SKM-1 (cell line): ENCODE measurements at regions not wholly inside any gene's neighbourhood (a gene's known extent, or its start where the extent isn't known, plus 50 kb on each side); places are given as distances from the start of the nearest gene placed in this dataset.

Source experiments
- DNase-seq: peaks from one replicate; lab custom pipeline; 2025; ENCODE audit not compliant: unreplicated experiment; lab: John Stamatoyannopoulos, UW

DNA sequence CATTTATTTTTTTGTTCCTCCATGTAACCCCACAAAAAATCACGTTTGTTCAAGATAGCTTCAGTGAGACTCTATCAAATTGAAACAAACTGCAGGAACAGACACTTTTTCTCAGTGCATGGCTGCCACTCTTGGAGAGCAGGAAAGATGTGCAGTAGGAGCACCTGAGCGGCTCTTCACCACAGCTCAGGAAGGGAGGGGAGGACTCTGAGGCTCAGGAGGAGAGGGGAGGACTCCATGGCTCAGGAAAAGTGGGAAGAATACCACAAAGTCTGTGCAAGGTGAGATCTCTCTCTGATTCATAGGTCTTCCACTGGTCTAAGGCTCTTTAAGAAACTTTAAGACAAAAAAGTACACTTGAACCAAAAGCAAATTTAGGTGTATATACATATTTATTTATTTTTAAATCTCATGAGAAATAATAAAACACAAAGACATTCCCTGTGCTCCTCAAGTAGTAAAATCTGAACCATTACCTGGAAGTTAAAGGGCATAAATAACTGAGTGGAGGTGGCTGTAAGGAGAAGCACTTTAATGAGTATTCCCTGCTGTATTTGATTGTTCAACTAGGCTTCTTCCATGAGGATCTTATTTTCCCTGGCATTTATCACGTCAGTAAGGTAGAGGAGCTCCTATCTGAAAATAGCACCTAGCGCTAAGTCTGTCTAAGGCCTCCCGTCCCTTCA, 69.2 kb upstream of the CCN6 start:
- no peak for DNase-seq

DNA sequence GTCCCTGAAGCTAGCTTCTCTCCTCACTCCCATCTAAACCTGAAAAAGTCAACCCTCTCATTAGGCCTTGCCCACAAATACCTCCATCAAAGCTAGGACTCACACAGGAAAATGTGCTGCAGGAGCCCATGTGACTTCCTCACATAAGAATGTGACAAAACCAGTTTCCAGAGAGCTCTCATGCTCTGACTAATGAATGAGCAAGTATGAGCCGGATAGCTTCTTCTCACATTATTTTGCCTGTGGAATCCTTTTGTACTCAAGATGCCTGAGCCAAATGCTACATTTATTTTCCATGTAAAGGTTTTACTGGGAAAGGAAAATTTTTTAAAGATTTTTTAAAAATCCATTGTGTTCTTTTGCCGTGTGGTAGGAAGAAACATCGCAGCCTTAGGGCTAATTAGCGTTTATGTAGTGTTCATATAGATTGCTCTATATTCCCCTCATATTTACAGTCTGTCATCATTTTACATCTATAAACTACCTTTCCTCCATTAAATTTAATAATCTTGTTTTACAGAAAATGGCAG, 68.6 kb upstream of the CCN6 start:
- DNase-seq, result no peak

DNA sequence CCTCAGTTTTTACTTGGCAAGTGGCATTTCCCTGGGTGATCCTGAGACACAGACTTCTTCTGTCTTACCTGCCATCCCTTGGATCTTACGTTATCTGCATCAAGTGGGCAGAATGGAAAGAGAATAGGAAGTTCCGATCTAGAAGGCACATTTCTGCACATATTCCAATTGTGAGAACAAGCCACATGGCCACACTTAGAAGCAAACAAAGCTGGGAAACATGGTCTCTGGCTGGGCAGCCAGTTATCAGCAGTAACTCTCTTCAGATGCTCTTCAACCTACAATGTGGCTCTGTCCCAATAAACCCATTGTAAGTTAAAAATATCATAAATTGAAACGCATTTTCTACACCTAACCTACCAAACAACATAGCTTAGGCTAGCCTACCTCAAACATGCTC, 67.3 kb upstream of the CCN6 start:
- DNase-seq, result no peak

DNA sequence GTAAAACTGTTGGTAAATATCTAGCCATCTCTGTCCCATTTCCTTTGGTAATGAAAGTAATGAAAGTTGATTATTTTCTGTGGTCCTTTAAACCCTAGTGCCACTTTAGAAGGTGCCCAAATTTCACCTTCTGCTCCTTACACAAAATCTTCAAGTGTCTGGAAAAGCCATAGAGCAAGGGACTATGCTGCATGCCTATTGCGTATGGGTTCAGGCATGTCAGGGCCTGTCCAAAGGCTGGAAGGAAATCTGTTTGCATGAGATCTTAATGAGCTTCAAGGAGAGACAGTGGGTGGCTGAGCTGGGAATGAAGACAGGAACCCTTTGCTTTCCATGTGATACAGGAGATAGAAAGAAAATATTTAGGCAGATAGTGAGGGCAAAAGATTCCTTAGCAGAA, 66.6 kb upstream of the CCN6 start:
- no peak for DNase-seq

DNA sequence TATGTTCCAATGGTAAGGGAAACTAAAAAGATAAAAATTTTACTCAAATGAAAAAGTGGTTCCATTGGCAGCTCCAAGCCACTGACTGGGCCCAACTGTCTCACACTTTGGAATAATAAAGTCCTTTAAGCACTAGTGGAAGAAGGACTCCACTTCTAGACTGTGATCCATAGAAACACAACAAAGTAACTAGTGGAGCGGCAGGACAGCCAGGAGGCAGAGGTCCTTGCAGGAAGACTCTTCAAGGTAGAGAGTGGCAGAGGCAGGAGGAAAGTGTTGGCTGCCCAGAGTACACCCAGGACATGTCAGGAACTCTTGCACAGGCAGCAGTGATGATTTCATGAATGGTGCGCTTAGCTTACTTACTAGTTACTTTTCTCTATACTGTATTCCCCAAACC, 65.0 kb upstream of the CCN6 start:
- no peak for DNase-seq

DNA sequence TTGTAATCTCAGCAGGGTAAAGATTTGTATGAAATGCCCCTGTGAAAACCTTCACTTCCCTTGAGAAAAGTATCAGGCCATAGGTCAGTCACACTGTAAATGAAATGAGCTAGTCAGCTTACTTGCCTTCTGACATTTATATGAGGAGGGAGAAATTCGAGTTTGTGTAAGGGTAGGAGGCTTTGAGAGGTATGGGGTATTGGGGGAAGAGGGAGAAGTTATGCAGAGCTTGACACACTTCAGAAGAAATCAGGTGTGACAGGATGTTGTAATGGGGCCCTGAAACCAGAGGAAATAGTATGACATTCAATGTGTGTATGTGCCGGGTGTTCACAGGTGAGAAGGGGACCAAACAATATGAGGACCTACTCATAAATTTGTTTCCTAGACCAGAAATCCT, 64.2 kb upstream of the CCN6 start:
- DNase-seq, result no peak

DNA sequence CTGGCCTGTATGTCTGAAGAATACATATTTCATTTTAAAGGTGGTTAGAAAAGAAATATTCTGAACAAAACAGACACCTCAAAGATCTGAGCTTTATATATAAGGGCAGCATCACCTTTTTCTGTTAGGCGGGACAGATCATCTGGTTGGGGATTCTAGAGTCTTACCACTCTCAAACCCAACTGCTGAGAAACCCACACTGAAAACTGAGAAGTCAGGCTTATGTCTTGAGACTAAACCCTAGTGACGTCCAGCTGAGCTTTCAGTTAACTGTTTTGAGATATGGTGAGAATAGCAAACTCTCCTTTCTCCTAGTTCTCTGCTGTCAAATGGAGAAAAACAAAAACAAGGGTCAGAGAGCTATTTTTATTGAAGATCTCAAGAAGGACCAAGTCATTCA, 63.7 kb upstream of the CCN6 start:
- no peak for DNase-seq

DNA sequence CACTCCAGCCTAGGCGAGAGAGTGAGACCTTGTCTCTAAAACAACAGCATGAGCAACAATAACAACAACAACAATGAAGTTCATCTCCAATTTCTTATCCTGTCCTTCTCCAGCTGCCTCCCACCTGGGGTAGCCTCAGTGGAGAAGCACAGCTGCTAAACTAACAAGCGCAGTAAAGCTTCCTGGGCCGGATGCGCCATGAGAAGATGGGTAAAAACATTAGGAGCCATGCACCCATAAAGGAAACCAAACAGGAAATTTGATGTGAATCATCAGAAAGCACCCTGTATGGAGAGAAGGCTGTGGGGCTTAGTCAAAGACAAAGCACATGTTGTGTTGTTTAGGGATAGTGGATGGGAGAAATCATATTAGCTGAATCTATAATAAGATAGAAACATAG, 61.1 kb upstream of the CCN6 start:
- DNase-seq, result no peak

DNA sequence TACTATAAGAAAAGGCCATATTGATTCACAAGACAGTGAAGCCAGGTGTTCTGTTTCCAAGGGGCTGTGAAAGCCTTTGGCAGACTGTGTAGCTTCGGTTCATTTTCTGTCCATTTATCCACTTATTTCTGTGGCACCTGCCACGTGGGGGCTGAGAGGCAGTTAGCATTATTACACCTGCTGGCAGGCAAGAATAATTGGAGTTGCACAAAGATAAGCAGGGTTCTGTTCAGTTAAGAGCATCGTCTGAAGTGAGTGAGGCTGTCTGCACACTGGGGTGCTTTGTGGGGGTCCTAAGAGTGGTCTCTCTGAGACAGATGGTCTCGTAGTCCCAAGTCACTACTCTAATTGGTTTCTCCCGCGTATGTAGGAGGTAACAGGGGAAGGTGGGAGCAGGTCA, 60.6 kb upstream of the CCN6 start:
- no peak for DNase-seq

DNA sequence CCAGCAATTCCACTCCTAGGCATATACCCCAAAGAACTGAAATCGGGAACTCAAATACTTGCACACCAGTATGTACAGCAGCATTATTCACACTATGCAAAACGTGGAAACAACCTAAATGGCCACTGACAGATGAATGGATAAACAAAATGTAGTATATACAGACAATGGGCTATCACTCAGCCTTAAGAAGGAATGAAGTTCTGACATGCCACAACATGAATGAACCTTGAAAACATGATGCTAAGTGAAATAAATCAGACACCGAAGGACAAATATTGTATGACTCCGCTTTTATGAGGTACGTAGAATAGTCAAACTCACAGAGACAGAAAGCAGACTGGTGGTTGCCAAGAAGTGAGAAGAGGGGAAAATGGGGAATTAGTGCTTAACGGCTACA, 59.1 kb upstream of the CCN6 start:
- no peak for DNase-seq

DNA sequence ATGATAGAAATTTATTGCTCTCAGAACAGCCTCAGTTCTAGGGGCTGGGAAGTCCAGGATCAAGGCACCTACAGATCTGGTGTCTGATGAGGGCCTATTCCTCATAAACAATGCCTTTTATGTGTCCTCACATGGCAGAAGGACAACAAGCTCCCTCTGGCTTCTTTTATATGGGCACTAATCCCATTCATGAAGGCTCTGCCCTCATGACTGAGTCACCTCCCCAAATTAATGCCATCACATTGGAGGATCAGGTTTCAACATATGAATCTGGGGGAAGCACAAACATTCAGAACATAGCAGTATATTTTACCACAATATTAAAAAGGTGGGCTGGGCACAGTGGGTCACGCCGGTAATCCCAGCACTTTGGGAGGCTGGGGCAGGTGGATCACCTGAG, 58.5 kb upstream of the CCN6 start:
- no peak for DNase-seq

DNA sequence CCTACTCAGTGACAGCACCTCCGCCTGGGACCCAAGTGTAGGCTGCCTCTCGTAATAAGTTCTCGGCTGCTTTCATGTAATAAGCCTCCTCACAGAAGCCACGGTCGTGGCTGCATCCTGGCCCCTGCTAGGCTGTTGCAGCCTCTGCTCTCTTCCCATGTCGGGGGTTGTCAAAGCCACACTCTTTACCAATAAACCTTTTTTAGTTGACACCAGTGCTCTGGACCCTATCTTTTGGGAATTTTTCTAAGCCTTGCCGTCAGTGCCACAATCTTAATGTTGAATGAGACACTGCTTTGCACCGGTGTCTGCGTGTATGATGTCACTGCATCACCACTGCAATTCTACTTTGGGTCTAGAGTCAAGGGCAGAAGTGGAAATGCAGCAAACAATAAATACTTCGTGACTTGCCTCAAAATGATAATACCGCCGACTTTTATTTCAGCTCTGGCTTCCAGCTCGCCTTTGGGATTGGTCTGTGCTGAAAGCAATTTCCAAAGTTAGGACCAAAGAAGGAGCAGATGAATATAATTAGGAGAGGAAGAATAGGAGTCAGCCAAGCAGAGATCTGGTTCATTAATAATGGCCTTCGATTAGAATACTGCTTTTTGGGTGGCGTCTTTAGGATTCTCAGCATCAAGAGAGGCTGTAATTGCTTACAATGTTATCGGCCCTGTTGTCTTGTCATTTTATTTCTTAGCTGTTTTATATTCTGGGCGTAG, 57.6 kb upstream of the CCN6 start:
- no peak for DNase-seq

DNA sequence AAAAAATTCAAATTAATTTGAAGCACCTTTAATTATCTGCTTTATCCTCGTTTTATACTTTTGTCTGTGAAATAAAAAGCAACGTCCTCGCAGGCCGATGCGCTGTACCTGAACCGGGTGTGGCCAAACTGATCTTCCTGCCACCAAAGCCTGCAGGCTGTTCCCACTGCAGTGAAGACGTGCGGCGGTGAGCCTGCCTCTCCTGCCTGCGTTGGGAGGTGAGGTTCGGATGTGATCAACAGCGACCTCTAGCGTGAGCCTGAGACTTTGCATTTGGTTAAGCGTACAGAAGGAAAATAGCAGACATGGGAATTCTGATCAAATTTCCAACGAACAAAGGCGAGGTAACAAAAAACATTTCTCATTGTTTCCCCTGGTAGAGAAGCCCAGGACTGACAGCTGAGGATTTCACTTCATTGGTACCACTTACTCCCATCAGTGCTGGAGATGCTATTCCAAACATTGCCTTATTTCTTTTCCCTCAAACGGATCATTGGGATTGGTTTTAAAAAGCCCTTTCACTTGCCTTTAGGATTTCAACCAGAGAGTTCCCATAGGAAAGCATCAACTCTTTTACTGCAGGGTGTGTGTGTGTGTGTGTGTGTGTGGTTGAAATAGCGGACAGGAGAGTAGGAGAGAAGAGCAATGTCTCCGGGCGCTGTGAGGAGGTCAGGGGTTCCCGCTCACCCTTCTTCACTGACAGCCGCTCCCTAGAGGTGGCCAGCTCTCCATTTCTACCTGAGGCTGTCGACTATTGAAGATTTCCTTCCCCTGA, 56.6 kb upstream of the CCN6 start:
- peak; percentile 48 for DNase-seq

DNA sequence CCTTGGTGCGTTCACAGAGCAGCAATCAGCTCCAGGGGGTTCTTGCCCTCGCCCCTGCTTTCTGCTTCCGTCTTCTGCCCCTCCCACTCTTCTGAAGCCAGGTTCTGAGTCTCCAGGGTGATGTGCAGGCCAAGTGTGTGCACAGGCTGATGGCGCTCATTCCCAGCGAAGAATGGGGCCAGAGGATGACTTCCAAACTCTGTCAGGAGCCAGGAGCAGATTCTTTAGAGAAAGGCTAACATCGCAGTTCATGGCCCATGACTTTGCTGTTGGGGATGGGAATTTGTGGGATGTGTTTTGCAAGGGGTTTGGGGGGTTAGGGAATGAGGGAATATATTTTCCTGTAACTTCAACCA, 56.1 kb upstream of the CCN6 start:
- DNase-seq, result no peak

DNA sequence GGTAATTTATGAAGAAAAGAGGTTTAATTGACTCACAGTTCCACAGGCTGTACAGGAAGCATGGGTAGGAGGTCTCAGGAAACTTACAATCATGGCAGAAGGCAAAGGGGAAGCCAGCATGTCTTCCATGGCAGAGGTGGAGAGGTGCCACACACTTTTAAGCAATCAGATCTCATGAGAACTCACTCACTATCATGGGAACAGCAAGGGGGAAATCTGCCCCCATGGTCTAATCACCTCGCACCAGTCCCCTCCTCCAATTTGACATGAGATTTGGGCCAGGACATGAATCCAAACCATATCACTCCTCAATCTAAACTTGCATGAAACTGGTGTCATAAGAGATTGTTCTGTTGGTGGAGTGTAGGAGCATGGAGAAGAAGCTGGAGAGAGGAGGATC, 51.6 kb upstream of the CCN6 start:
- no peak for DNase-seq
